ENCODE measurements at regions not wholly inside any gene's neighbourhood (a gene's known extent, or its start where the extent isn't known, plus 50 kb on each side); places are given as distances from the start of the nearest gene placed in this dataset.

DNA sequence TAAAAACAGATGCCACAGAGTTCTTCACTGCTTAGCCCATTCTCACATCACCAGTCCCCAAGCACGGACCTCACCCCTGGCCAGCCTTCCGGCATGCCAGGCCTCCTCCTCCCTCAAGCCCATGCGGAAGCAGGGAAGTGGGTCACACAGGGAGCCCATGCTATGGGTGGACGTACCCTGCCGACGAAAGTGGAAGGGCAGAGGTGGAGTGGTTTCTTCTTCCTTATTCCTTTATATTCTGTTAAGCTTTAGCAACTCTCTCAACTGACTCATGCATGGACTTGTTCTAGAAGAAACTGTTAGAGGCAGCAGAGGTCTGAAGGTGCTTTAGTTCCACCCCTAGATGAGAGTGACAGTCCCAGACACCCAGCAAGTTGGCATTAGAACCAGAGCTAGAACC, 118.6 kb downstream of the LY86 start:
- no peak for TF ChIP-seq POLR2A (IDR thresholded peaks at IDR 0.05)
- TF ChIP-seq, protein P1, sequence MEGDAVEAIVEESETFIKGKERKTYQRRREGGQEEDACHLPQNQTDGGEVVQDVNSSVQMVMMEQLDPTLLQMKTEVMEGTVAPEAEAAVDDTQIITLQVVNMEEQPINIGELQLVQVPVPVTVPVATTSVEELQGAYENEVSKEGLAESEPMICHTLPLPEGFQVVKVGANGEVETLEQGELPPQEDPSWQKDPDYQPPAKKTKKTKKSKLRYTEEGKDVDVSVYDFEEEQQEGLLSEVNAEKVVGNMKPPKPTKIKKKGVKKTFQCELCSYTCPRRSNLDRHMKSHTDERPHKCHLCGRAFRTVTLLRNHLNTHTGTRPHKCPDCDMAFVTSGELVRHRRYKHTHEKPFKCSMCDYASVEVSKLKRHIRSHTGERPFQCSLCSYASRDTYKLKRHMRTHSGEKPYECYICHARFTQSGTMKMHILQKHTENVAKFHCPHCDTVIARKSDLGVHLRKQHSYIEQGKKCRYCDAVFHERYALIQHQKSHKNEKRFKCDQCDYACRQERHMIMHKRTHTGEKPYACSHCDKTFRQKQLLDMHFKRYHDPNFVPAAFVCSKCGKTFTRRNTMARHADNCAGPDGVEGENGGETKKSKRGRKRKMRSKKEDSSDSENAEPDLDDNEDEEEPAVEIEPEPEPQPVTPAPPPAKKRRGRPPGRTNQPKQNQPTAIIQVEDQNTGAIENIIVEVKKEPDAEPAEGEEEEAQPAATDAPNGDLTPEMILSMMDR (IDR thresholded peaks at IDR 0.05 in 8 of 11, conservative IDR thresholded peaks at IDR 0.05 in 3 of 11) = no peak
